ENCODE measurements at regions not wholly inside any gene's neighbourhood (a gene's known extent, or its start where the extent isn't known, plus 50 kb on each side); places are given as distances from the start of the nearest gene placed in this dataset.

GRCh38 chr18:52288403-52289004 lies 51.5 kb upstream of the DCC start:
- no peak for TF ChIP-seq MLX (CRISPR knock-in tag; IDR thresholded peaks at IDR 0.05)
- TF ChIP-seq SOX6 (IDR thresholded peaks at IDR 0.05): no peak
- TF ChIP-seq SOX6 (CRISPR knock-in tag; IDR thresholded peaks at IDR 0.05): no peak
- TF ChIP-seq NFYB (CRISPR knock-in tag; IDR thresholded peaks at IDR 0.05): no peak
- TF ChIP-seq MAX (IDR thresholded peaks at IDR 0.05): no peak
- no peak for TF ChIP-seq CREB1 (IDR thresholded peaks at IDR 0.05)
- TF ChIP-seq CREB1 (CRISPR knock-in tag; IDR thresholded peaks at IDR 0.05): no peak
- TF ChIP-seq FOXP4 (CRISPR knock-in tag; IDR thresholded peaks at IDR 0.05): no peak
- TF ChIP-seq POLR2A (IDR thresholded peaks at IDR 0.05; ENCODE audit: insufficient read depth in 1 of 2, low read depth in 2 of 2, low read length in 2 of 2): no peak
- no peak for TF ChIP-seq KLF11 (CRISPR knock-in tag; IDR thresholded peaks at IDR 0.05)
- TF ChIP-seq SMARCC2 (IDR thresholded peaks at IDR 0.05): no peak
- TF ChIP-seq CTCF (CRISPR knock-in tag; IDR thresholded peaks at IDR 0.05): peak; percentile 82
- TF ChIP-seq FOSL1 (CRISPR knock-in tag; IDR thresholded peaks at IDR 0.05; ENCODE audit: borderline replicate concordance): no peak

Data from HepG2 (cell line).